Stimulated activated CD8-positive, alpha-beta memory T cell treated with anti-CD3 and anti-CD28 coated beads, Interleukin-4, amount 100 ng/mL, for 1 hour (primary cell): ENCODE measurements at regions not wholly inside any gene's neighbourhood (a gene's known extent, or its start where the extent isn't known, plus 50 kb on each side); places are given as distances from the start of the nearest gene placed in this dataset.

Experiments used
- DNase-seq, 2 donors: peaks; one replicate each; pipeline ENCODE4 v3.0.0-alpha.2; 2020; ENCODE audit warnings: low read depth in 2 of 2, low spot score in 1 of 2

DNA sequence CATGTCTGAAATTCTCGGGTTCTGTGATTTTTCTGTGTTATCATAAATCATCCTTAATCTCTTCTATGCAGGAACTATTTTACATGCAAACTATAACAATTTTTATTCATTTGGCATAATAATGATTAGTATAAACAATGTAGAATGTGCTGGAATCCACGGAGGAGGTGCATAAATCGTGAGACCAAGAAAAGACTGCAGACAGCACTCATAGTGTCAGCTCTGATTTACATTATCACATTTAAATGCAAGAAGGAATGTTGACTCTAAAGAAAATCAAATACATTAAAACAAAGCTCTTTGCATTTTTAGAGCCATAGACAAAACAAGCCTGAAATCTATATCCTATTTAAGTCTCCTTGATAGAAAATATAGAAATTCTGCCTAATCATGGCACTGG is 501.7 kb upstream of the STXBP6 start:
- no peak for DNase-seq

- DNase-seq = no peak
Measured at GRCh38 chr14:25546826-25547225, 496.9 kb upstream of the STXBP6 start.

- no peak for DNase-seq
Measured at GRCh38 chr14:25537846-25538455, 488.0 kb upstream of the STXBP6 start.

- DNase-seq = no peak
Measured at GRCh38 chr14:25526290-25526689, 476.3 kb upstream of the STXBP6 start.

GRCh38 chr14:25522926-25523325 is 473.0 kb upstream of the STXBP6 start:
- no peak for DNase-seq

DNA sequence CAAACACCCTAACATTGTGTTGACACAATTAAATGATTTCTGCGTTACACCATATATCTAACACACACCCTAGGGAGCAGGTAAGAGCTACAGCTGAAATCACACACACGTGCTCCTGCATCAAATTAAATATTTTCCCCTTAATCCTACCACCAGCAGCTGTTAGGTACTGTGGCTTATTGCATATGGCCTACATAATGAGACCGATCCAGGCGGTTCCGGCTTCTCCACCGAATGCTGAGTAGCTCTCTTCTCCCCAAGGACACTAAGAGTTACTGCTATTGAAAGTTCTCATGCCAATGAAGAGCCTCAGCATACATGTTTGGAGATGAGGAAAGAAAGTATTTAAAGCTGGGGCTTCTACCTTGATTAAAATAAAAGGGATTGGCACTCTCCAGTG is 472.2 kb upstream of the STXBP6 start:
- no peak for DNase-seq

GRCh38 chr14:25521616-25522015 is 471.7 kb upstream of the STXBP6 start:
- DNase-seq = no peak

DNA sequence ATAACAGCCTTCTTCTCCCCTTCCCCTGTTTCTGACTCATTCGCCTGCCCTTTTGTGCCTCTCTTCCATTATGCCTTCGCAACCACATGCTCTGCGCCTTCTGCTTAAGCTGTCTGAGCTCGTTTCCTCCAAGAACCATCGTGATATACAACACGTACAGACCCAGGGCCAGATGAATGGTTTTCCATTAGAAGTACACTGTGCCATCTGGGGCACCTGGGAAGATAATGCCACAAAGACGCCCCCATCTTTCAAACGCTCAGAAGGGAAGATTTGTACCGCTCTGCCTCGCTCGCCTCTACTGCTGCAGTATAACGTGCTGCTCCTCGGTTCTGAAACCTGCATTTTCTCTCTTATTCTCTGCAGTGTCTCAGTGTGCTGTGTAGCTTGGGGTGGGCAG is 470.9 kb upstream of the STXBP6 start:
- no peak for DNase-seq

DNA sequence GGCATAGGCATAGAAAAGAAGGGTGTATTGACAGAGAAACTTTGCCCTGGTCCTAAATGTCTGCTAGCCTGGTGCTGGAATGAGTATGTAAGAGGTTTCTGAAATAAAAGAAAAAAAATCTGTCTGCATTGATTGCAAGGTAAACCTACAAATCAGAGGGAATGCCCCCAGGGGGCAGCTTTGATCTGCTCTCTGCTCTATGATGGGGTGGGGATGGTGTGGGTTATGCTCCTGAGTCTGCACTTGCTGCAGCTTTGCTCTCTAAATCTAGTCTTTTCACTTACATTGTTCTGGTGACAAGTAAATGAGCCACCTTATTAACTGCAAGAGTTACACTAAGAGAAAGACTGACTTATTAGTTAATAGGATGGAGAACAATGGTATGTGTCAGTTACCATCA is 468.4 kb upstream of the STXBP6 start:
- no peak for DNase-seq

DNA sequence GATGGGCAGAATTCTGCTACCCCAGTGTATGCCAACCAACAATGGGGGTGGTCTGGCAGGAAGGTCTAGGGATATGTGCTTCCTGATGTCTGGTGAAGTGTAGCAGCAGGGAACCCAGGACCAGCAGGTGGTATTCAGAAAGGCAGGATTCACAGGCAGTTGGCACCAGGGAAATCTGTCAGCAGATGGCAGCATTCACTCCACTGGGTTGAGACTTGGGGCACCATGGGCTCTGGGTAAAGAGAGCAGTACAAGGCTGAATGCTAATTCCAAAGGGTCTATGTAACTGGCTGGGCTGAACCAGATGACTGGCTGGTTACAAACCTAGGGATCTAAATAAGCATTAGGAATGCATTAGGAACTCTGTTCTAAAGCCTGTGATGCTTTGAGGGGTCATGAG is 466.9 kb upstream of the STXBP6 start:
- DNase-seq = no peak

DNA sequence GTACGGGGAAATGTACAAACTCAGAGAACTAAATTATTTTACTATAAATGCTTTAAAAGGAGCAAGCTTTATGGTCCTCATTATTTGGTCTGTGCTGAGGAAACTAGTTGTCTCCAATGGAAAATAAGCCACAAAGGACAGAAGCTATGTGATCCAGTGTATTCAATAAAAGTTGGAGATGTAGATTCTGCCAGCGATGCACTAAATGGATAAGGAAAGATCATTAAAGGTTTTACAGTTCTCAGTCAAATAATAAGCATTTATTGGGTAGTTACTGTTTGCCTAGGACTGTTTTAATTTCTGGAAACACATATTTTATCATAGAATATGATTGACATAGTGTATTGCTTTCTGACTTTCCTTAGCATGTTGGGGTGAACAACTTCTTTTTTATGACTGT is 458.9 kb upstream of the STXBP6 start:
- DNase-seq = no peak

DNA sequence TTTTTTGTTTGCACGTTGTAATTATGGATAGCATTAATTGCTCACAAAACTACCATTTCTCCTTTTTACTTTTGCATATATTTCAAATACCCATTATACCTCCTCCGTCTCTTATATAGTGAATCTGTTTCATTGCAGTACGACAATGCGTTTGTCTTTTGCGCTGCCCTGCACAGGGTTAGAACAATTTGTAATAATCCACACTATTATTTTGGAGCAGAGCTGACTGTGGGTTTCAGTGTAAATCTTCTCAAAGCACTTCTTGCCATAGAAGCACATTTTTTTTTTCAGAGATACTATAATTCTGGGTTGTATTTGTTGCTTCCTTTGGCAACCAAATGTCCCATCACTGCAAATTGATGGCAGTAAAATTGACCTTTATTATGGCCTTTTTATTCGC is 451.8 kb upstream of the STXBP6 start:
- DNase-seq = no peak

- DNase-seq = no peak
Measured at GRCh38 chr14:25488961-25489360, 439.0 kb upstream of the STXBP6 start.

DNA sequence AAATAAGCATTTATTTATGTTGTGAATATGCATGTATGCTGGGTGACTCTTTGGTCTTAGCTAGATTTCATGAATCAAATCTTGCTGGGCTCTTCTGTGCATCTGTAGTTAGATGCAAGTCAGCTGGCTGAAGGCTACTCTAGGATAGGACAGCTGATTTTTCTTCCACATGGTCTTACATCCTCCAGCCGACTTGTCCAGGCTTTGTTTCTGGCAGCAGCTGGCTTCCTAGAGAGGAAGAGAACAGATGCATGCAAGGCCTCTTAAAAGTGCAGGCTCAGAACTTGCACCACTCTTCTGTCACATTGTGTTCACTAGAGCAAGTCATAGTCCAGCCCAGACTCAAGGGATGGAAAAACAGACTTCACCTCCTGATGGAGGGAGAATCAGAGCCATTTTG is 435.4 kb upstream of the STXBP6 start:
- DNase-seq = no peak

DNA sequence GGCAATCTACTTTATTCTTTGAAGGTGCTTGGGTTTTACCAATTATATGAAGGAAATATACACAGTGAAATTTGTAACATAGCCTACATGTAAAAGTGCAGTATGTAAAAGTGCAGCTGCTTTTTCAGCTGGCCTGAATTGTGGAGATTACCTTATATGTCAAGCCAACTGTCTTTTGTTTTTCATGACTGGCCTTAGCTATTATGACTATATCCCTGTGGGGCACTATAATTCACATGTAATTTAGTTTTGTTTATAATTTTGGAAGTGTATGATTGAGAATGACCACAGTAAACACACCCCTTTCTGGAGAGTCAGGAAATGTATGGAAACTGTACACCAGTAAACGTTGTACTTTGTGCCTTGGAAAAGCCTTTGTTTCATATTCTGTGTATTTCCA is 435.0 kb upstream of the STXBP6 start:
- no peak for DNase-seq

GRCh38 chr14:25484235-25484634 is 434.3 kb upstream of the STXBP6 start:
- DNase-seq = no peak

- DNase-seq = no peak
Measured at GRCh38 chr14:25477316-25478098, 427.6 kb upstream of the STXBP6 start.

- DNase-seq = no peak
Measured at GRCh38 chr14:25472700-25473099, 422.8 kb upstream of the STXBP6 start.

- no peak for DNase-seq
Measured at GRCh38 chr14:25464772-25465171, 414.8 kb upstream of the STXBP6 start.

- no peak for DNase-seq
Measured at GRCh38 chr14:25464078-25464477, 414.1 kb upstream of the STXBP6 start.

GRCh38 chr14:25463480-25463879 is 413.5 kb upstream of the STXBP6 start:
- no peak for DNase-seq

DNA sequence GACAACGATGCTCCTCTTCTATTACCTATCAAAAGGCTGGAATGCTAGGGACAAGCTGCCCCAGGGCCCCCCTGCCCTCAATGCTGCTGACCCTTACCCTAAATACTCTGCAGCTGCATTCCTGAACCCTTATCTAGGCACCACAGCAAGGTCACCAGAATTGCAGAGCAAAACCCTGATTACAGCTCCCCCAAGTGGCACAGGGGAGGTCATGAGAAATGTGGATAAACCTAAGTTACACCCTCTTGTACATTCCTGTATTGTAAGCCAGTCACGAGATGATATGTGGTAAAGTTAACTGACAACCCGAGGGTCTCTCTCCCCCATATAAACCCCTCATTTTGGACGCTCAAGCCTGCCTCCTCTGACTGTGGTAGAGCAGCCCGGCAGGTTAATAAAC is 411.8 kb upstream of the STXBP6 start:
- no peak for DNase-seq

- no peak for DNase-seq
Measured at GRCh38 chr14:25444381-25444780, 394.4 kb upstream of the STXBP6 start.
